ENCODE measurements at regions not wholly inside any gene's neighbourhood (a gene's known extent, or its start where the extent isn't known, plus 50 kb on each side); places are given as distances from the start of the nearest gene placed in this dataset.

- TF ChIP-seq ZFX (IDR thresholded peaks at IDR 0.05) (no peak), TCF7L2 (IDR thresholded peaks at IDR 0.05; ENCODE audit: borderline replicate concordance, extremely low read depth, insufficient read depth, insufficient read length) (no peak), POLR2A (IDR thresholded peaks at IDR 0.05; ENCODE audit: borderline replicate concordance, extremely low read depth, insufficient read depth, insufficient read length) (no peak), EGR1 (IDR thresholded peaks at IDR 0.05; ENCODE audit: low read depth) (no peak), ZBTB33 (IDR thresholded peaks at IDR 0.05; ENCODE audit: extremely low read depth, insufficient replicate concordance, low read length) (no peak)
- no peak for ATAC-seq
- intact Hi-C loops (cut with micrococcal nuclease), result no loop called here
- no peak overlapping the region for H2AFZ ChIP-seq (ENCODE audit: low read depth, low read length, poor library complexity, severe bottlenecking)
- no peak overlapping the region for H3K27ac ChIP-seq (ENCODE audit: low read depth, low read length)
- peaks cover 14 to 19% of the 10 kb centered on the region in 2 experiments; a peak in 2 of 4 replicates for H3K9me3 ChIP-seq (ENCODE audit: control insufficient read depth in 1 of 2, insufficient read depth in 1 of 2, low read depth in 1 of 2, low read length in 2 of 2)
- CTCF ChIA-PET, result no interaction called here
- H3K36me3 ChIP-seq (ENCODE audit: control insufficient read depth in 1 of 2, insufficient read depth in 2 of 2, low read length in 2 of 2), result no peaks in the 10 kb centered on the region
- no peaks in the 10 kb centered on the region for H3K4me1 ChIP-seq (ENCODE audit: control insufficient read depth in 1 of 2, insufficient read depth in 2 of 2, low read length in 2 of 2)
- H4K20me1 ChIP-seq (ENCODE audit: insufficient read depth), result no peaks in the 10 kb centered on the region
- H3K79me2 ChIP-seq (ENCODE audit: insufficient read depth, low read length), result no peaks in the 10 kb centered on the region
- RAD21 ChIA-PET (ENCODE audit: low non-redundant PET in 1 of 2, low total read pairs in 2 of 2, uncharacterized antibody in 2 of 2, unreplicated experiment in 2 of 2), result no interaction called here
- H3K9me2 ChIP-seq (ENCODE audit: insufficient read depth), result no peaks in the 10 kb centered on the region
- H3K9ac ChIP-seq (ENCODE audit: low read length), result no peak overlapping the region
- H3K27me3 ChIP-seq (ENCODE audit: insufficient read depth, low read length), result no peaks in the 10 kb centered on the region
- no TSS peak for BruUV-seq (replicated peaks)
- POLR2A ChIA-PET, result no interaction called here
- no peak overlapping the region for H3K4me2 ChIP-seq (ENCODE audit: low read length)
- DNase-seq (ENCODE audit: low read depth, low spot score), result no peak
- H3K4me3 ChIP-seq (replicated peaks in 1 of 2; ENCODE audit: low read depth in 1 of 2, low read length in 2 of 2), result no peak overlapping the region
Observed at GRCh38 chr18:51848702-51849101, 491.3 kb upstream of the DCC start.

- no peak overlapping the region for H3K4me2 ChIP-seq (ENCODE audit: low read length)
- POLR2A ChIA-PET, result no interaction called here
- no TSS peak for BruUV-seq (replicated peaks)
- no peaks in the 10 kb centered on the region for H3K79me2 ChIP-seq (ENCODE audit: insufficient read depth, low read length)
- no peak overlapping the region for H3K9ac ChIP-seq (ENCODE audit: low read length)
- H3K36me3 ChIP-seq (ENCODE audit: control insufficient read depth in 1 of 2, insufficient read depth in 2 of 2, low read length in 2 of 2), result no peaks in the 10 kb centered on the region
- ATAC-seq (no peak), DNase-seq (ENCODE audit: low read depth, low spot score) (no peak)
- H3K4me1 ChIP-seq (ENCODE audit: control insufficient read depth in 1 of 2, insufficient read depth in 2 of 2, low read length in 2 of 2), result no peaks in the 10 kb centered on the region
- H3K9me3 ChIP-seq (ENCODE audit: control insufficient read depth in 1 of 2, insufficient read depth in 1 of 2, low read depth in 1 of 2, low read length in 2 of 2), result peaks cover 11 to 24% of the 10 kb centered on the region in 2 experiments; a peak in 2 of 4 replicates
- TF ChIP-seq ZFX (IDR thresholded peaks at IDR 0.05), result no peak
- TF ChIP-seq TCF7L2 (IDR thresholded peaks at IDR 0.05; ENCODE audit: borderline replicate concordance, extremely low read depth, insufficient read depth, insufficient read length), result no peak
- TF ChIP-seq FOSL1 (IDR thresholded peaks at IDR 0.05; ENCODE audit: low read depth), result no peak
- TF ChIP-seq EGR1 (IDR thresholded peaks at IDR 0.05; ENCODE audit: low read depth), result no peak
- no peak for TF ChIP-seq CTCF (IDR thresholded peaks at IDR 0.05 in 2 of 3, conservative IDR thresholded peaks at IDR 0.05 in 1 of 3; ENCODE audit: borderline replicate concordance in 1 of 3, insufficient read depth in 1 of 3, low read depth in 2 of 3, low read length in 2 of 3)
- TF ChIP-seq CBX3 (IDR thresholded peaks at IDR 0.05; ENCODE audit: low read depth), result no peak
- TF ChIP-seq SIN3A (IDR thresholded peaks at IDR 0.05; ENCODE audit: low read depth), result no peak
- TF ChIP-seq ZBTB33 (IDR thresholded peaks at IDR 0.05; ENCODE audit: extremely low read depth, insufficient replicate concordance, low read length), result no peak
- TF ChIP-seq EZH2 (IDR thresholded peaks at IDR 0.05), result no peak
- TF ChIP-seq POLR2AphosphoS5 (IDR thresholded peaks at IDR 0.05; ENCODE audit: low read depth, low read length), result no peak
- TF ChIP-seq EZH2phosphoT487 (IDR thresholded peaks at IDR 0.05; ENCODE audit: borderline replicate concordance), result no peak
- H3K27ac ChIP-seq (ENCODE audit: low read depth, low read length), result no peak overlapping the region
- H3K9me2 ChIP-seq (ENCODE audit: insufficient read depth), result no peaks in the 10 kb centered on the region
- intact Hi-C loops (cut with micrococcal nuclease), result no loop called here
- no peak overlapping the region for H2AFZ ChIP-seq (ENCODE audit: low read depth, low read length, poor library complexity, severe bottlenecking)
- CTCF ChIA-PET, result no interaction called here
- no peaks in the 10 kb centered on the region for H3K27me3 ChIP-seq (ENCODE audit: insufficient read depth, low read length)
- no peak overlapping the region for H3K4me3 ChIP-seq (replicated peaks in 1 of 2; ENCODE audit: low read depth in 1 of 2, low read length in 2 of 2)
- H4K20me1 ChIP-seq (ENCODE audit: insufficient read depth), result no peaks in the 10 kb centered on the region
- RAD21 ChIA-PET (ENCODE audit: low non-redundant PET in 1 of 2, low total read pairs in 2 of 2, uncharacterized antibody in 2 of 2, unreplicated experiment in 2 of 2), result no interaction called here
Observed at GRCh38 chr18:51852681-51853080, 487.3 kb upstream of the DCC start.

All from HCT116 (cell line).